Heart left ventricle (tissue), 13 donors: ENCODE measurements at regions not wholly inside any gene's neighbourhood (a gene's known extent, or its start where the extent isn't known, plus 50 kb on each side); places are given as distances from the start of the nearest gene placed in this dataset.

Experiments
- POLR2A ChIP-seq, 2 donors: fragments of 450-650 bp; IDR thresholded peaks; one replicate each; pipeline ENCODE4 v1.6.1; 2017; ENCODE audit warnings: antibody characterized with exemption in 2 of 2, mild to moderate bottlenecking in 2 of 2, moderate library complexity in 2 of 2
- TF ChIP-seq, protein P1 (sequence below), 12 donors: fragments of 200-600 bp; sonication (generic) in 4 of 12; IDR thresholded peaks; one replicate each; pipeline versions ENCODE4 v1.5.0 to v1.8.0; 2018 to 2022; ENCODE audit warnings: antibody characterized with exemption in 12 of 12, mild to moderate bottlenecking in 5 of 12
- donor health status: ischemic (EF 13 %, LVEDD 7.1; RV severe dilation, severe dysfunction).
- donor health status: DM: no; HTN: yes; CAD: no.
- donor health status: DM: no; HTN: no; CAD: no.
- donor health status: ischemic (EF 25% LVEDD 6.9; RV normal size, moderate dysfunction).
- donor health status: ischemic (EF 25% LVEDD 5.7; RV mildly dilated, moderate dysfunction).
- donor health status: ischemic (EF 35%, LVEDD 5.7; RV mildly dilated, moderate dysfunction).
- donor health status: nonischemic (EF 11% LVEDD 7.7; RV severe dilation, severe dysfunction).
- donor health status: DM: yes; HTN: yes; CAD: no.
- donor health status: PGD.
- donor health status: ischemic (EF 29% LVEDD 5.4; RV normal size, mild dysfunction).
- donor health status: nonischemic (EF 23%, LVEDD 6.1; RV moderate dilation, normal function).

- TF ChIP-seq, protein P1, sequence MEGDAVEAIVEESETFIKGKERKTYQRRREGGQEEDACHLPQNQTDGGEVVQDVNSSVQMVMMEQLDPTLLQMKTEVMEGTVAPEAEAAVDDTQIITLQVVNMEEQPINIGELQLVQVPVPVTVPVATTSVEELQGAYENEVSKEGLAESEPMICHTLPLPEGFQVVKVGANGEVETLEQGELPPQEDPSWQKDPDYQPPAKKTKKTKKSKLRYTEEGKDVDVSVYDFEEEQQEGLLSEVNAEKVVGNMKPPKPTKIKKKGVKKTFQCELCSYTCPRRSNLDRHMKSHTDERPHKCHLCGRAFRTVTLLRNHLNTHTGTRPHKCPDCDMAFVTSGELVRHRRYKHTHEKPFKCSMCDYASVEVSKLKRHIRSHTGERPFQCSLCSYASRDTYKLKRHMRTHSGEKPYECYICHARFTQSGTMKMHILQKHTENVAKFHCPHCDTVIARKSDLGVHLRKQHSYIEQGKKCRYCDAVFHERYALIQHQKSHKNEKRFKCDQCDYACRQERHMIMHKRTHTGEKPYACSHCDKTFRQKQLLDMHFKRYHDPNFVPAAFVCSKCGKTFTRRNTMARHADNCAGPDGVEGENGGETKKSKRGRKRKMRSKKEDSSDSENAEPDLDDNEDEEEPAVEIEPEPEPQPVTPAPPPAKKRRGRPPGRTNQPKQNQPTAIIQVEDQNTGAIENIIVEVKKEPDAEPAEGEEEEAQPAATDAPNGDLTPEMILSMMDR (IDR thresholded peaks at IDR 0.05): no peak
- TF ChIP-seq POLR2A (IDR thresholded peaks at IDR 0.05): no peak
These were observed 96.1 kb downstream of the ARL6IP6 start for GRCh38 chr2:152814475-152815030.
